ENCODE measurements at regions not wholly inside any gene's neighbourhood (a gene's known extent, or its start where the extent isn't known, plus 50 kb on each side); places are given as distances from the start of the nearest gene placed in this dataset.

DNA sequence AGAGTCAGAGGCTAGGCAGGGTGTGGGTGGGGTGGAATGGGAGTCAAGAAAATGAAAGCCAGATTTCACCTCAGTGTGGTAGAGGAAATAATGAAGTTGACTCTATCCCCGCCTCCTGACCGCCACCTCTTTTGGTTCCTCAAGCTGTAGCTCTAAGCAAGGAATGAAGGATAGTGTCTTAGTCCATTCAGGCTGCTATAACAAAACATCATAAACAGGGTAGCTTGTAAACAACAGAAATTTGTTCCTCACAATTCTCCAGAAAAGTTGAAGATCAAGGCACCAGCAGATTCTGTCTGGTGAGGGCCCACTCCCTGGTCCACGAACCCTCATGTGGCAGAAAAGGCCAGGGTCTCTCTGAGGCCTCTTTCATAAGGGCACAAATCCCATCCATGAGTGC, 109.1 kb upstream of the AMN1 start:
- DNase-seq (no peak), ATAC-seq (no peak)
- Mint-ChIP-seq H3K27me3 (ENCODE audit: low read depth) (no peaks in the 10 kb centered on the region), H3K4me3 (no peak overlapping the region), H3K36me3 (ENCODE audit: low read depth) (peaks cover 31% of the 10 kb centered on the region), H3K9me3 (ENCODE audit: insufficient read depth) (peaks cover 26% of the 10 kb centered on the region), H3K4me1 (ENCODE audit: low read depth) (peaks cover 20% of the 10 kb centered on the region), H3K27ac (no peak overlapping the region)
- ChIA-PET POLR2A (no interaction called here), CTCF (no interaction called here)

DNA sequence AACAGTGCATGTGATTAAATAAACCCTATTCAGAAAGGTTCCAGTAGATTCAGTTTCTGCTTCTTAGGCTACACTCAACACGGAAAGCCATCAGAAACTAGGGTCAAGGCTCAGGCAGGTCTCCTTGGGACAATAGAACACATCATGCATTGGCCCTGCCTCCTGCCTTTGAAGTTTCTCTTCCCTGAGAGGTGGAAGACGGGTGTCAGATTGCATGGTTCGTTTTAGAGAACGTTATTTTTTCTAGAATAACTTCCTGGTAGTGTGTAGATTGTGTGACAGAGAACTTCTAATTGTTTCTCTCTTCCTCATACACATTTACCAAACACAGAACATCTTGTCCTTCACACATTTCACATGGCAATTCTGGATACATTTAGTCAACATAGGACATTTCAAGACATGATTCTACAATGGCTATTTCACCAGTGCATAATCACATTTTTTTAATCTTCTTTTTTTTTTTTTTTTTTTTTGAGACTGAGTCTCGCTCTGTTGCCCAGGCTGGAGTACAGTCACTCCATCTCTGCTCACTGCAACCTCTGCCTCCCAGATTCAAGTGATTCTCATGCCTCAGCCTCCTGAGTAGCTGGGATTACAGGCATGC, 106.6 kb upstream of the AMN1 start:
- POLR2A ChIA-PET: no interaction called here
- peaks cover 47% of the 10 kb centered on the region for H3K36me3 Mint-ChIP-seq (ENCODE audit: low read depth)
- no peaks in the 10 kb centered on the region for H3K27me3 Mint-ChIP-seq (ENCODE audit: low read depth)
- no peak overlapping the region for H3K27ac Mint-ChIP-seq
- ATAC-seq (no peak), DNase-seq (no peak)
- no peak overlapping the region for H3K4me3 Mint-ChIP-seq
- CTCF ChIA-PET: no interaction called here
- peaks cover 39% of the 10 kb centered on the region for H3K4me1 Mint-ChIP-seq (ENCODE audit: low read depth)
- H3K9me3 Mint-ChIP-seq (ENCODE audit: insufficient read depth): peaks cover 33% of the 10 kb centered on the region

GRCh38 chr12:31834150-31834549, 105.3 kb upstream of the AMN1 start:
- POLR2A ChIA-PET: no interaction called here
- no peaks in the 10 kb centered on the region for H3K27me3 Mint-ChIP-seq (ENCODE audit: low read depth)
- no peak overlapping the region for H3K4me3 Mint-ChIP-seq
- peaks cover 37% of the 10 kb centered on the region for H3K9me3 Mint-ChIP-seq (ENCODE audit: insufficient read depth)
- peaks cover 54% of the 10 kb centered on the region for H3K36me3 Mint-ChIP-seq (ENCODE audit: low read depth)
- peaks cover 39% of the 10 kb centered on the region for H3K4me1 Mint-ChIP-seq (ENCODE audit: low read depth)
- CTCF ChIA-PET: no interaction called here
- no peak for DNase-seq
- H3K27ac Mint-ChIP-seq: no peak overlapping the region
- ATAC-seq: no peak

- CTCF ChIA-PET: interaction anchor here (1.2 kb wide), 1 partner anchor 9 kb away, joined by 3 read pairs; no protein-coding TSS in a partner anchor
- ATAC-seq: peak; percentile 47
- DNase-seq: peak; percentile 54
- Mint-ChIP-seq H3K27ac (peak overlapping the region; percentile 80), H3K4me3 (no peak overlapping the region), H3K9me3 (ENCODE audit: insufficient read depth) (peaks cover 43% of the 10 kb centered on the region), H3K27me3 (ENCODE audit: low read depth) (no peaks in the 10 kb centered on the region), H3K4me1 (ENCODE audit: low read depth) (peaks cover 38% of the 10 kb centered on the region), H3K36me3 (ENCODE audit: low read depth) (peaks cover 53% of the 10 kb centered on the region)
- POLR2A ChIA-PET: no interaction called here
Measured at GRCh38 chr12:31832740-31833729, 104.2 kb upstream of the AMN1 start.

DNA sequence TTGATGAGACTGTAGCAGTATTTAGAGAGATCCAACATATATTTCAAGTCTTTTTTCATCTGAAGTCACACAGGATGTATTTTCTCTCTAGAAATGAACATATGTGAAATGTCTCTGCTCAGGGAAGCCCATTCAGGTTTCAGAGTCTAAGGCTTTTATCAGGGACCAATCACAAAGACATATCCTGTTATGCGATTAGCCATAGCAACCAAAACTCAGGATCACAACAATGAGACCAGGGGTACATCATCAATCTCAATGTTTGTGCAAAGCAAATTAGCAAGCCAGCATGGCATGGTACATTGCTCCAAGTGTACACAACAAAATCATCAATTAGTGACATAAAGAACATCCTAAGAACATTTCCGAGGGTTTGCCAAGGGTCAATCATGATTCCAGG, 99.2 kb upstream of the AMN1 start:
- no peak for DNase-seq
- H3K27ac Mint-ChIP-seq: no peak overlapping the region
- H3K9me3 Mint-ChIP-seq (ENCODE audit: insufficient read depth): peaks cover 46% of the 10 kb centered on the region
- ChIA-PET CTCF (no interaction called here), POLR2A (no interaction called here)
- peaks cover 22% of the 10 kb centered on the region for H3K4me1 Mint-ChIP-seq (ENCODE audit: low read depth)
- no peak for ATAC-seq
- H3K27me3 Mint-ChIP-seq (ENCODE audit: low read depth): no peaks in the 10 kb centered on the region
- H3K36me3 Mint-ChIP-seq (ENCODE audit: low read depth): peaks cover 52% of the 10 kb centered on the region
- H3K4me3 Mint-ChIP-seq: no peak overlapping the region

- no peaks in the 10 kb centered on the region for H3K27me3 Mint-ChIP-seq (ENCODE audit: low read depth)
- H3K9me3 Mint-ChIP-seq (ENCODE audit: insufficient read depth): peaks cover 12% of the 10 kb centered on the region
- H3K4me1 Mint-ChIP-seq (ENCODE audit: low read depth): peaks cover under 1% of the 10 kb centered on the region
- peaks cover 19% of the 10 kb centered on the region for H3K36me3 Mint-ChIP-seq (ENCODE audit: low read depth)
- no peak overlapping the region for H3K27ac Mint-ChIP-seq
- H3K4me3 Mint-ChIP-seq: no peak overlapping the region
- ATAC-seq: no peak
- ChIA-PET POLR2A (no interaction called here), CTCF (no interaction called here)
- no peak for DNase-seq
Measured at GRCh38 chr12:31822761-31823160, 93.9 kb upstream of the AMN1 start.

DNA sequence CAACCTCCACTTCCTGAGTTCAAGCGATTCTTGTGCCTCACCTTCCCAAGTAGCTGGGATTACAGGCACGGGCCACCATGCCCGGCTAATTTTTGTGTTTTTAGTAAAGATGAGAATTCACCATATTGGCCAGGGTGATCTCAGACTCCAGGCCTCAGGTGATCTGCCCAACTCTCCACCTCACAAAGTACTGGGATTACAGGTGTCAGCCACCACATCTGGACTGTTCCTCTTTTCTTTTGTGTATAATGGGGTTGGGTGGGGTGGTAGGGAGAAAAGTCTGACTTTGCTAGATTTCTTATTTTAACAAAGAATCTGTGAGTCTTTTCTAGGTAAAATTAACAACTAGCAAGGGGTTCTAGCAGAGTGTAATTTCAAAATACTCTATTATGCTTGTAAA, 92.7 kb upstream of the AMN1 start:
- ATAC-seq (no peak), DNase-seq (no peak)
- H3K27me3 Mint-ChIP-seq (ENCODE audit: low read depth): no peaks in the 10 kb centered on the region
- ChIA-PET POLR2A (no interaction called here), CTCF (no interaction called here)
- H3K4me3 Mint-ChIP-seq: no peak overlapping the region
- H3K36me3 Mint-ChIP-seq (ENCODE audit: low read depth): peaks cover 18% of the 10 kb centered on the region
- H3K27ac Mint-ChIP-seq: no peak overlapping the region
- peaks cover 12% of the 10 kb centered on the region for H3K9me3 Mint-ChIP-seq (ENCODE audit: insufficient read depth)
- H3K4me1 Mint-ChIP-seq (ENCODE audit: low read depth): no peaks in the 10 kb centered on the region

- no peak for DNase-seq
- Mint-ChIP-seq H3K27me3 (ENCODE audit: low read depth) (no peaks in the 10 kb centered on the region), H3K36me3 (ENCODE audit: low read depth) (peaks cover 15% of the 10 kb centered on the region), H3K27ac (no peak overlapping the region), H3K9me3 (ENCODE audit: insufficient read depth) (peaks cover 12% of the 10 kb centered on the region), H3K4me3 (no peak overlapping the region), H3K4me1 (ENCODE audit: low read depth) (no peaks in the 10 kb centered on the region)
- POLR2A ChIA-PET: no interaction called here
- CTCF ChIA-PET: no interaction called here
- ATAC-seq: no peak
Measured at GRCh38 chr12:31820832-31821231, 92.0 kb upstream of the AMN1 start.

DNA sequence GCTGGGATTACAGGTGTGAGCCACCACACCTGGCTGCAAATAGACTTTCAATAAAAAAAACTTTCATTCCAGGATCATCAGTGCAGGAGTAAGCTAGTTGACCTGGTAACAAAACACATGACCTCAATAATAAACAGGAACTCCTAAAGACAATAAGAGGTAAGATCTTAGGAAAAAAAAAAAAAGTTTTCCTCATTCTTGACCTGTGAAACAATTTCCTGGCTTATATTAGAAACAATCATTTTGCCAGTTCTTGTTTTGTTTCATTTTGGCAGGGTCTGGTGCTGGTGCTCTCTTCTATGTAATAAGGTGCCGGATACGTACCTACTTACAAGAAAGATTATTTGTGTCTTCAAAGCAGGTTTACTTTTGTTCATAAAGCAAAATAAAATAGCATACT, 90.6 kb upstream of the AMN1 start:
- Mint-ChIP-seq H3K4me3 (no peak overlapping the region), H3K27me3 (ENCODE audit: low read depth) (no peaks in the 10 kb centered on the region), H3K9me3 (ENCODE audit: insufficient read depth) (peaks cover 8% of the 10 kb centered on the region), H3K27ac (no peak overlapping the region), H3K4me1 (ENCODE audit: low read depth) (no peaks in the 10 kb centered on the region), H3K36me3 (ENCODE audit: low read depth) (peaks cover 7% of the 10 kb centered on the region)
- ChIA-PET CTCF (no interaction called here), POLR2A (no interaction called here)
- ATAC-seq (no peak), DNase-seq (no peak)

DNA sequence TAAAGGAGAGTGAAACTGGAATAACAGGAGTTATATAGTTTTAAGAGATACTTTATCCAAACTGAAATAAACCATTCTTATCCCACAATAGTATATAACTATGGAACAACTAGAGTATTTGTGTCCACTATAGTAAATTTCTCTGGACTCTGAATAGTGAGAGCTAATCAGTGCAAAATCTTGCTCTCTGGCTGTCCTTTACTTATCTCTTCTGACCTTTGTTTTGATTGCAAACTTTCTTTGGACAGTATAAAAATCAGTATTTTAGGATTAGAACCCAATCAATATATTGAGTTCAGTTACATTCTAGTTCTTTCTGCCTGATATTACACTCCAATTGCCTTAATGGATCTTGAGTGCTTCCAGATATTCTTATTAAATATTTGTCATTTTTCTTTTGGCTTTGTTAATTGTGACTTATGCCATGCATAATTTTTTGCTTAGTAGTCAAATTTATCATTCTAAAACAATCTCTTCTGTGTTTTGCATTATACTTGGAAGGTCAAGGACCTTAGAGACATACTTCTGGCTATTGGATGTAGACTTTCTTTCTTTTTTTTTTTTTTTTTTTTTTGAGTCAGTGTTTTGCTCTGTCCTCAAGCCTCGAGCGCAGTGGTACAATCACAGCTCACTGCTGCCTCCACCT, 89.9 kb upstream of the AMN1 start:
- POLR2A ChIA-PET: no interaction called here
- DNase-seq (no peak), ATAC-seq (no peak)
- H3K9me3 Mint-ChIP-seq (ENCODE audit: insufficient read depth): peaks cover 1% of the 10 kb centered on the region
- no peak overlapping the region for H3K4me3 Mint-ChIP-seq
- peaks cover under 1% of the 10 kb centered on the region for H3K36me3 Mint-ChIP-seq (ENCODE audit: low read depth)
- no peaks in the 10 kb centered on the region for H3K27me3 Mint-ChIP-seq (ENCODE audit: low read depth)
- no peaks in the 10 kb centered on the region for H3K4me1 Mint-ChIP-seq (ENCODE audit: low read depth)
- H3K27ac Mint-ChIP-seq: no peak overlapping the region
- CTCF ChIA-PET: no interaction called here

- Mint-ChIP-seq H3K36me3 (ENCODE audit: low read depth) (no peaks in the 10 kb centered on the region), H3K27me3 (ENCODE audit: low read depth) (no peaks in the 10 kb centered on the region), H3K4me1 (ENCODE audit: low read depth) (peaks cover 5% of the 10 kb centered on the region), H3K9me3 (ENCODE audit: insufficient read depth) (no peaks in the 10 kb centered on the region), H3K27ac (no peak overlapping the region), H3K4me3 (no peak overlapping the region)
- ChIA-PET CTCF (interaction anchor here (0.8 kb wide), 1 partner anchor 57 kb away, joined by 3 read pairs; no protein-coding TSS in a partner anchor), POLR2A (no interaction called here)
- ATAC-seq: no peak
- no peak for DNase-seq
Measured at GRCh38 chr12:31817120-31817519, 88.3 kb upstream of the AMN1 start.

GRCh38 chr12:31815096-31815495, 86.3 kb upstream of the AMN1 start:
- CTCF ChIA-PET: interaction anchor here (0.8 kb wide), 1 partner anchor 14 kb away, joined by 3 read pairs; no protein-coding TSS in a partner anchor
- POLR2A ChIA-PET: no interaction called here

More at GRCh38 chr12:31815096-31815495, 86.3 kb upstream of the AMN1 start:
- Mint-ChIP-seq H3K9me3 (ENCODE audit: insufficient read depth) (no peaks in the 10 kb centered on the region), H3K4me1 (ENCODE audit: low read depth) (peaks cover 8% of the 10 kb centered on the region), H3K27me3 (ENCODE audit: low read depth) (no peaks in the 10 kb centered on the region), H3K27ac (no peak overlapping the region), H3K4me3 (no peak overlapping the region), H3K36me3 (ENCODE audit: low read depth) (no peaks in the 10 kb centered on the region)
- ATAC-seq (no peak), DNase-seq (no peak)
